22Rv1 (cell line): ENCODE measurements at regions not wholly inside any gene's neighbourhood (a gene's known extent, or its start where the extent isn't known, plus 50 kb on each side); places are given as distances from the start of the nearest gene placed in this dataset.
"Not testable (repeated sequence)": the region's sequence is repeated elsewhere in the genome, so short reads cannot be mapped to it uniquely, and the experiment has no call there.

ENCODE experiments used
- H3K27ac ChIP-seq: fragments of 450-650 bp; 2 replicates; pipeline ENCODE4 v1.5.1; 2017
- CTCF ChIP-seq: fragments of 450-650 bp; IDR thresholded peaks from 2 replicates; pipeline ENCODE4 v1.5.1; 2017; ENCODE audit warnings: mild to moderate bottlenecking
- ZFX ChIP-seq: fragments of 450-650 bp; IDR thresholded peaks from 2 replicates; pipeline ENCODE4 v1.6.1; 2017; ENCODE audit warnings: antibody characterized with exemption, borderline replicate concordance

GRCh38 chr11:69892986-69893555, 73.9 kb upstream of the FGF3 start:
- TF ChIP-seq CTCF = no peak; the same call in 1 of the 2 replicates
- no peak for TF ChIP-seq ZFX
- no peak overlapping the region for H3K27ac ChIP-seq

- H3K27ac ChIP-seq = no peak overlapping the region
- TF ChIP-seq ZFX (no peak), CTCF (no peak)
These were observed 74.4 kb upstream of the FGF3 start for GRCh38 chr11:69893631-69894030.

- no peak overlapping the region for H3K27ac ChIP-seq
- no peak for TF ChIP-seq CTCF
- no peak for TF ChIP-seq ZFX
These were observed 75.0 kb upstream of the FGF3 start for GRCh38 chr11:69894181-69894611.

GRCh38 chr11:69894648-69895047, 75.4 kb upstream of the FGF3 start:
- no peak for TF ChIP-seq ZFX
- TF ChIP-seq CTCF = no peak
- H3K27ac ChIP-seq = no peak overlapping the region

- TF ChIP-seq ZFX (no peak), CTCF (no peak)
- H3K27ac ChIP-seq = no peak overlapping the region
These were observed 77.0 kb upstream of the FGF3 start for GRCh38 chr11:69896250-69896649.

- TF ChIP-seq CTCF = no peak
- TF ChIP-seq ZFX = no peak
- no peak overlapping the region for H3K27ac ChIP-seq
These were observed 78.9 kb upstream of the FGF3 start for GRCh38 chr11:69898123-69898522.

- TF ChIP-seq CTCF = no peak
- no peak for TF ChIP-seq ZFX
- no peak overlapping the region for H3K27ac ChIP-seq
These were observed 81.0 kb upstream of the FGF3 start for GRCh38 chr11:69899957-69900821.

GRCh38 chr11:69900822-69901302, 81.6 kb upstream of the FGF3 start:
- H3K27ac ChIP-seq = not testable (repeated sequence)
